Neural crest cell (in vitro differentiated cells): ENCODE measurements at regions not wholly inside any gene's neighbourhood (a gene's known extent, or its start where the extent isn't known, plus 50 kb on each side); places are given as distances from the start of the nearest gene placed in this dataset.

Source experiments
- DNase-seq: peaks from one replicate; pipeline ENCODE4 v3.0.0; 2021; ENCODE audit warnings: low read depth, mixed read lengths, low spot score
- H3K27ac Mint-ChIP-seq: one replicate; pipeline ENCODE4 v1.8.0; 2021; ENCODE audit warnings: mild to moderate bottlenecking, mixed read lengths; ENCODE audit not compliant: unreplicated experiment
- H3K27me3 Mint-ChIP-seq: 2 replicates; pipeline ENCODE4 v1.8.0; 2021; ENCODE audit warnings: low read depth, mild to moderate bottlenecking, mixed read lengths
- H3K36me3 Mint-ChIP-seq: 2 replicates; pipeline ENCODE4 v1.8.0; 2021; ENCODE audit warnings: low read depth, mild to moderate bottlenecking, mixed read lengths
- H3K4me1 Mint-ChIP-seq: 2 replicates; pipeline ENCODE4 v1.8.0; 2021; ENCODE audit warnings: mixed read lengths
- H3K4me3 Mint-ChIP-seq: one replicate; pipeline ENCODE4 v1.8.0; 2021; ENCODE audit warnings: mild to moderate bottlenecking, mixed read lengths
- H3K9me3 Mint-ChIP-seq: 2 replicates; pipeline ENCODE4 v1.8.0; 2021; ENCODE audit warnings: mixed read lengths
- CTCF ChIP-seq: fragments of 200-600 bp; sonication (generic); conservative IDR thresholded peaks from 2 replicates; pipeline ENCODE4 v1.5.0; 2021; ENCODE audit warnings: antibody characterized with exemption, mild to moderate bottlenecking

GRCh38 chr20:51202304-51202703, 179.4 kb upstream of the KCNG1 start:
- Mint-ChIP-seq H3K27ac (no peak overlapping the region), H3K4me1 (no peaks in the 10 kb centered on the region), H3K9me3 (no peaks in the 10 kb centered on the region), H3K27me3 (peaks cover 4% of the 10 kb centered on the region), H3K36me3 (no peaks in the 10 kb centered on the region), H3K4me3 (no peak overlapping the region)
- TF ChIP-seq CTCF, result no peak
- no peak for DNase-seq

- Mint-ChIP-seq H3K27ac (no peak overlapping the region), H3K4me1 (no peaks in the 10 kb centered on the region), H3K4me3 (no peak overlapping the region), H3K36me3 (no peaks in the 10 kb centered on the region), H3K9me3 (no peaks in the 10 kb centered on the region), H3K27me3 (peaks cover 6% of the 10 kb centered on the region)
- no peak for TF ChIP-seq CTCF
- DNase-seq, result no peak
Measured at GRCh38 chr20:51199920-51200319, 177.0 kb upstream of the KCNG1 start.

GRCh38 chr20:51198876-51199523, 176.1 kb upstream of the KCNG1 start:
- Mint-ChIP-seq H3K36me3 (no peaks in the 10 kb centered on the region), H3K27ac (peak overlapping the region; percentile 58), H3K4me3 (no peak overlapping the region), H3K9me3 (no peaks in the 10 kb centered on the region), H3K4me1 (no peaks in the 10 kb centered on the region), H3K27me3 (peaks cover 2% of the 10 kb centered on the region)
- DNase-seq, result no peak
- no peak for TF ChIP-seq CTCF

GRCh38 chr20:51198238-51198637, 175.3 kb upstream of the KCNG1 start:
- H3K9me3 Mint-ChIP-seq, result no peaks in the 10 kb centered on the region
- TF ChIP-seq CTCF, result no peak
- DNase-seq, result no peak
- peaks cover 2% of the 10 kb centered on the region for H3K27me3 Mint-ChIP-seq
- no peaks in the 10 kb centered on the region for H3K36me3 Mint-ChIP-seq
- H3K4me3 Mint-ChIP-seq, result no peak overlapping the region
- H3K27ac Mint-ChIP-seq, result peak overlapping the region; percentile 53
- no peaks in the 10 kb centered on the region for H3K4me1 Mint-ChIP-seq

- Mint-ChIP-seq H3K4me1 (no peaks in the 10 kb centered on the region), H3K9me3 (no peaks in the 10 kb centered on the region), H3K4me3 (no peak overlapping the region), H3K27ac (no peak overlapping the region), H3K36me3 (no peaks in the 10 kb centered on the region), H3K27me3 (peaks cover 2% of the 10 kb centered on the region)
- no peak for TF ChIP-seq CTCF
- no peak for DNase-seq
Measured at GRCh38 chr20:51196991-51197651, 174.2 kb upstream of the KCNG1 start.
